PC-3 (cell line): ENCODE measurements at regions not wholly inside any gene's neighbourhood (a gene's known extent, or its start where the extent isn't known, plus 50 kb on each side); places are given as distances from the start of the nearest gene placed in this dataset.

ENCODE experiments used
- EZH2 ChIP-seq: fragments of 300-600 bp; sonication (generic); IDR thresholded peaks from one replicate; pipeline ENCODE4 v1.6.1; 2017; ENCODE audit warnings: antibody characterized with exemption, mild to moderate bottlenecking, low read length; ENCODE audit not compliant: unreplicated experiment
- TF ChIP-seq, protein P1 (sequence below): fragments of 300-600 bp; sonication (generic); conservative IDR thresholded peaks from 2 replicates; pipeline ENCODE4 v1.5.1; 2017; ENCODE audit warnings: antibody characterized with exemption, low read depth, mild to moderate bottlenecking, low read length

DNA sequence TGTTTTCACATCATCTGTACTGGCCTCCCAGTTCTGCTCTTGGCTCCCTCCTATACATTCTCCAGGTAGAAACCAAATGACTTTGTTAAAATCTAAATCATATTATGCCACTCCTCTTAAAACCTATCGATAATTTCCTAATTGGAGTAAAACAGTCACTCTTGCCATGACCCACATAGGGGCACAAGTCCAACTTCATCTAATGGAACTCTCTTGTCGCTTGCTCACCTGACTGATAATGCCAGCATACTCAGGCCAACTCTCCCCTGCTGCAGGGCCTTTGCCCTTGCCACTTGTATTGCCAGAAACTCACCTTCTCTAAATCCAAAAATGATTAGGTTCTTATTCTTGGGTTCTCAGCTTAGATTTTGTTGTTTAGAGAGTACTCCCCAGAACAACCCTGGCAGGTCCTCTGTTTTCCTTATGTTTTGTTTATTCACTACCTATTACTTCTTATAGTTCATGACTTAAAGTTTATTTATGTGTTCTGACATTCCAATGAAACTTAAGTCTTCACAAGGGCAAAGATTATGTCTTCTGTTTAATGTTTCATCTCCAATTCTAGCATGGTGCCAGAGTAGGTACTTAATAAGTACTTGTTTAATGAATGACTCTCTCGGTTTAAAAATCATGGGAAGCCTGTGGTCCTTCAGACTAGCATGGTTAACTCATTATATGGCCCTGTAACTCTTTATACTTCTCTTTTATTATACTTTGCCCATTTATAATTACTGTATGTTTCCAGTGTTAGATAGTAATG lies 345.9 kb upstream of the SMIM30 start:
- TF ChIP-seq, protein P1, sequence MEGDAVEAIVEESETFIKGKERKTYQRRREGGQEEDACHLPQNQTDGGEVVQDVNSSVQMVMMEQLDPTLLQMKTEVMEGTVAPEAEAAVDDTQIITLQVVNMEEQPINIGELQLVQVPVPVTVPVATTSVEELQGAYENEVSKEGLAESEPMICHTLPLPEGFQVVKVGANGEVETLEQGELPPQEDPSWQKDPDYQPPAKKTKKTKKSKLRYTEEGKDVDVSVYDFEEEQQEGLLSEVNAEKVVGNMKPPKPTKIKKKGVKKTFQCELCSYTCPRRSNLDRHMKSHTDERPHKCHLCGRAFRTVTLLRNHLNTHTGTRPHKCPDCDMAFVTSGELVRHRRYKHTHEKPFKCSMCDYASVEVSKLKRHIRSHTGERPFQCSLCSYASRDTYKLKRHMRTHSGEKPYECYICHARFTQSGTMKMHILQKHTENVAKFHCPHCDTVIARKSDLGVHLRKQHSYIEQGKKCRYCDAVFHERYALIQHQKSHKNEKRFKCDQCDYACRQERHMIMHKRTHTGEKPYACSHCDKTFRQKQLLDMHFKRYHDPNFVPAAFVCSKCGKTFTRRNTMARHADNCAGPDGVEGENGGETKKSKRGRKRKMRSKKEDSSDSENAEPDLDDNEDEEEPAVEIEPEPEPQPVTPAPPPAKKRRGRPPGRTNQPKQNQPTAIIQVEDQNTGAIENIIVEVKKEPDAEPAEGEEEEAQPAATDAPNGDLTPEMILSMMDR: no peak
- TF ChIP-seq EZH2: no peak
